Activated CD4-positive, alpha-beta T cell treated with anti-CD3 and anti-CD28 coated beads for 36 hours (primary cell): ENCODE measurements at regions not wholly inside any gene's neighbourhood (a gene's known extent, or its start where the extent isn't known, plus 50 kb on each side); places are given as distances from the start of the nearest gene placed in this dataset.
"Not testable (repeated sequence)": the region's sequence is repeated elsewhere in the genome, so short reads cannot be mapped to it uniquely, and the experiment has no call there.

Experiments
- ATAC-seq: fragments of 200-7000 bp; cut with Tn5 transposase; one replicate; pipeline ENCODE4 v1.10.0; 2021; ENCODE audit warnings: mild to moderate bottlenecking, moderate library complexity
- CTCF ChIA-PET: fragments of 350-600 bp; sonication (Branson Sonifier 250); formaldehyde crosslinking; loops from one replicate; lab custom pipeline; 2021; ENCODE audit warnings: antibody characterized with exemption; lab: Charles Lee
- POLR2A ChIA-PET: fragments of 350-600 bp; sonication (Branson Sonifier 250); formaldehyde crosslinking; loops from one replicate; lab custom pipeline; 2021; ENCODE audit warnings: antibody characterized with exemption, inconsistent platforms; lab: Charles Lee
- DNase-seq: peaks from one replicate; pipeline ENCODE4 v3.0.0-alpha.2; 2020
- H3K27ac Mint-ChIP-seq: one replicate; pipeline ENCODE4 v1.8.0; 2021; ENCODE audit warnings: mixed read lengths
- H3K27me3 Mint-ChIP-seq: one replicate; pipeline ENCODE4 v1.8.0; 2021; ENCODE audit warnings: mixed read lengths
- H3K36me3 Mint-ChIP-seq: one replicate; pipeline ENCODE4 v1.8.0; 2021; ENCODE audit warnings: low read depth, mixed read lengths
- H3K4me1 Mint-ChIP-seq: one replicate; pipeline ENCODE4 v1.8.0; 2021; ENCODE audit warnings: mixed read lengths
- H3K4me3 Mint-ChIP-seq: one replicate; pipeline ENCODE4 v1.8.0; 2021; ENCODE audit warnings: mild to moderate bottlenecking, moderate library complexity, mixed read lengths
- H3K9me3 Mint-ChIP-seq: one replicate; pipeline ENCODE4 v1.8.0; 2021; ENCODE audit warnings: low read depth, mixed read lengths
- intact Hi-C, 2 experiments: fragments of 100-400 bp; cut with DNase I in 1 of 2; cut with micrococcal nuclease in 1 of 2; formaldehyde crosslinking; loops; one replicate each; pipeline versions ENCODE4 v1.14.2 to v1.15.1; 2022 to 2024; cut with DNase I, micrococcal nuclease

GRCh38 chr13:104526561-104526960 is 1460.3 kb upstream of the SLC10A2 start:
- no peak for ATAC-seq
- intact Hi-C loops: no loop called here
- no peak overlapping the region for H3K4me3 Mint-ChIP-seq
- POLR2A ChIA-PET: no interaction called here
- no peaks in the 10 kb centered on the region for H3K9me3 Mint-ChIP-seq
- no peak overlapping the region for H3K27ac Mint-ChIP-seq
- DNase-seq: no peak
- H3K36me3 Mint-ChIP-seq: no peaks in the 10 kb centered on the region
- CTCF ChIA-PET: no interaction called here
- no peaks in the 10 kb centered on the region for H3K27me3 Mint-ChIP-seq
- H3K4me1 Mint-ChIP-seq: no peaks in the 10 kb centered on the region

- Mint-ChIP-seq H3K9me3 (no peaks in the 10 kb centered on the region), H3K36me3 (no peaks in the 10 kb centered on the region), H3K27me3 (no peaks in the 10 kb centered on the region), H3K4me3 (no peak overlapping the region), H3K4me1 (no peaks in the 10 kb centered on the region), H3K27ac (no peak overlapping the region)
- intact Hi-C loops: no loop called here
- ATAC-seq (no peak), DNase-seq (no peak)
- ChIA-PET CTCF (no interaction called here), POLR2A (no interaction called here)
These were observed 1459.2 kb upstream of the SLC10A2 start for GRCh38 chr13:104525467-104525866.

- no peaks in the 10 kb centered on the region for H3K36me3 Mint-ChIP-seq
- CTCF ChIA-PET: no interaction called here
- H3K9me3 Mint-ChIP-seq: no peaks in the 10 kb centered on the region
- intact Hi-C loops: no loop called here
- DNase-seq (no peak), ATAC-seq (no peak)
- no peak overlapping the region for H3K27ac Mint-ChIP-seq
- H3K4me1 Mint-ChIP-seq: no peaks in the 10 kb centered on the region
- H3K4me3 Mint-ChIP-seq: no peak overlapping the region
- POLR2A ChIA-PET: no interaction called here
- H3K27me3 Mint-ChIP-seq: no peaks in the 10 kb centered on the region
These were observed 1456.2 kb upstream of the SLC10A2 start for GRCh38 chr13:104522235-104523072.

- Mint-ChIP-seq H3K27me3 (no peaks in the 10 kb centered on the region), H3K36me3 (no peaks in the 10 kb centered on the region), H3K27ac (no peak overlapping the region), H3K9me3 (no peaks in the 10 kb centered on the region), H3K4me3 (no peak overlapping the region), H3K4me1 (no peaks in the 10 kb centered on the region)
- CTCF ChIA-PET: no interaction called here
- no peak for ATAC-seq
- POLR2A ChIA-PET: no interaction called here
- DNase-seq: no peak
- intact Hi-C loops: no loop called here
These were observed 1444.2 kb upstream of the SLC10A2 start for GRCh38 chr13:104510422-104510821.

GRCh38 chr13:104493502-104493901 is 1427.3 kb upstream of the SLC10A2 start:
- DNase-seq, H3K27me3 Mint-ChIP-seq, CTCF ChIA-PET, H3K27ac Mint-ChIP-seq, ATAC-seq, POLR2A ChIA-PET, H3K4me1 Mint-ChIP-seq, H3K9me3 Mint-ChIP-seq, intact Hi-C loops, H3K36me3 Mint-ChIP-seq, H3K4me3 Mint-ChIP-seq: not testable (repeated sequence)

GRCh38 chr13:104491916-104492315 is 1425.7 kb upstream of the SLC10A2 start:
- CTCF ChIA-PET: no interaction called here
- H3K4me1 Mint-ChIP-seq: no peaks in the 10 kb centered on the region

GRCh38 chr13:104487006-104487405 is 1420.8 kb upstream of the SLC10A2 start:
- ATAC-seq: no peak
- ChIA-PET CTCF (no interaction called here), POLR2A (no interaction called here)
- Mint-ChIP-seq H3K27ac (no peak overlapping the region), H3K27me3 (no peaks in the 10 kb centered on the region), H3K36me3 (no peaks in the 10 kb centered on the region), H3K4me3 (no peak overlapping the region), H3K4me1 (no peaks in the 10 kb centered on the region), H3K9me3 (no peaks in the 10 kb centered on the region)
- intact Hi-C loops: no loop called here
- DNase-seq: no peak

More at GRCh38 chr13:104491916-104492315, 1425.7 kb upstream of the SLC10A2 start:
- no peaks in the 10 kb centered on the region for H3K36me3 Mint-ChIP-seq
- H3K9me3 Mint-ChIP-seq: peaks cover 2% of the 10 kb centered on the region
- H3K27me3 Mint-ChIP-seq: no peaks in the 10 kb centered on the region
- H3K27ac Mint-ChIP-seq: no peak overlapping the region
- intact Hi-C loops: no loop called here
- H3K4me3 Mint-ChIP-seq: no peak overlapping the region
- DNase-seq (no peak), ATAC-seq (no peak)
- POLR2A ChIA-PET: no interaction called here

GRCh38 chr13:104485571-104485970 is 1419.4 kb upstream of the SLC10A2 start:
- ChIA-PET POLR2A (no interaction called here), CTCF (no interaction called here)
- H3K9me3 Mint-ChIP-seq: no peaks in the 10 kb centered on the region
- no peak overlapping the region for H3K27ac Mint-ChIP-seq
- no peaks in the 10 kb centered on the region for H3K36me3 Mint-ChIP-seq
- no peak overlapping the region for H3K4me3 Mint-ChIP-seq
- H3K4me1 Mint-ChIP-seq: no peaks in the 10 kb centered on the region
- ATAC-seq (no peak), DNase-seq (no peak)
- no peaks in the 10 kb centered on the region for H3K27me3 Mint-ChIP-seq
- intact Hi-C loops: no loop called here

GRCh38 chr13:104483631-104484030 is 1417.4 kb upstream of the SLC10A2 start:
- Mint-ChIP-seq H3K27me3 (no peaks in the 10 kb centered on the region), H3K4me1 (no peaks in the 10 kb centered on the region), H3K9me3 (peaks cover 8% of the 10 kb centered on the region), H3K4me3 (no peak overlapping the region), H3K27ac (no peak overlapping the region), H3K36me3 (no peaks in the 10 kb centered on the region)
- CTCF ChIA-PET: no interaction called here
- POLR2A ChIA-PET: no interaction called here
- intact Hi-C loops: no loop called here
- DNase-seq (no peak), ATAC-seq (no peak)

- DNase-seq: no peak
- peaks cover 15% of the 10 kb centered on the region for H3K9me3 Mint-ChIP-seq
- no peaks in the 10 kb centered on the region for H3K4me1 Mint-ChIP-seq
- H3K36me3 Mint-ChIP-seq: no peaks in the 10 kb centered on the region
- ATAC-seq: no peak
- ChIA-PET POLR2A (no interaction called here), CTCF (no interaction called here)
- intact Hi-C loops: no loop called here
- H3K4me3 Mint-ChIP-seq: no peak overlapping the region
- no peaks in the 10 kb centered on the region for H3K27me3 Mint-ChIP-seq
- no peak overlapping the region for H3K27ac Mint-ChIP-seq
These were observed 1411.0 kb upstream of the SLC10A2 start for GRCh38 chr13:104477261-104477660.

GRCh38 chr13:104473936-104474335 is 1407.7 kb upstream of the SLC10A2 start:
- intact Hi-C loops: no loop called here
- ATAC-seq (no peak), DNase-seq (no peak)
- Mint-ChIP-seq H3K9me3 (peaks cover 9% of the 10 kb centered on the region), H3K27ac (no peak overlapping the region), H3K4me3 (no peak overlapping the region), H3K27me3 (no peaks in the 10 kb centered on the region), H3K36me3 (no peaks in the 10 kb centered on the region), H3K4me1 (no peaks in the 10 kb centered on the region)
- CTCF ChIA-PET: no interaction called here
- POLR2A ChIA-PET: no interaction called here

GRCh38 chr13:104466016-104466415 is 1399.8 kb upstream of the SLC10A2 start:
- no peak for ATAC-seq

More at GRCh38 chr13:104466016-104466415, 1399.8 kb upstream of the SLC10A2 start:
- no peak overlapping the region for H3K4me3 Mint-ChIP-seq
- H3K27me3 Mint-ChIP-seq: no peaks in the 10 kb centered on the region
- no peaks in the 10 kb centered on the region for H3K36me3 Mint-ChIP-seq
- ChIA-PET POLR2A (no interaction called here), CTCF (no interaction called here)
- no peak for DNase-seq
- H3K27ac Mint-ChIP-seq: no peak overlapping the region
- intact Hi-C loops: no loop called here
- peaks cover 5% of the 10 kb centered on the region for H3K9me3 Mint-ChIP-seq
- no peaks in the 10 kb centered on the region for H3K4me1 Mint-ChIP-seq
